ENCODE measurements at regions not wholly inside any gene's neighbourhood (a gene's known extent, or its start where the extent isn't known, plus 50 kb on each side); places are given as distances from the start of the nearest gene placed in this dataset.
"Not testable (repeated sequence)": the region's sequence is repeated elsewhere in the genome, so short reads cannot be mapped to it uniquely, and the experiment has no call there.

- DNase-seq, result no peak
Observed at GRCh38 chr2:175253871-175254270, 72.4 kb upstream of the ATP5MC3 start.

DNA sequence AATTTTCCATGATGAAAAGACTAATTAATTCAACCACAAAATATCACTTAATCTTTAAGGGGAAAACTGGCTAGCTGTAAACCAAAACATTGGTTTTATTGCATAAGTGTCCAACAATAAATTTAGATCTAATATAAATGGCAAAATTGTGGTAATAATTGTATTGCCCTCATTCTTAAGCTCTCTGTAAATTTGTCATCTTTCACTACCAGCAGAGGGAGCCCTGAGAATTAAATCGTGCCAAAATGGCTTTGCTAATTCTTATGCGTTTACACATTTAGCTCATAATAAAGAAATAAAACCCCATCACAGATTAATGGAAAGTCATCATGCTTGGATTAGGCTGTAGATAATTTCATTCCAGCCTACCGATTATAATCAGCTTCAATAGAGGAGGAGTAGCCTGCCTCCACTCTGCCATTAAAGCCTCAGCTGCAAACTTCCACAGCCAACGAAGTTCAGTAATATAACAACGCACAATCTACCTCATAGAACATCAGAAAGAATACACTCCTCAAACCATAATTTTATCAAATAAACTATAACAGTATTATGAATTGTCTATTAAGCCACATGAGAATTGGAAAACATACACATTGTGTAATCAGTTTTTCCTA lies 70.0 kb upstream of the ATP5MC3 start:
- peak; percentile 25 for DNase-seq

DNA sequence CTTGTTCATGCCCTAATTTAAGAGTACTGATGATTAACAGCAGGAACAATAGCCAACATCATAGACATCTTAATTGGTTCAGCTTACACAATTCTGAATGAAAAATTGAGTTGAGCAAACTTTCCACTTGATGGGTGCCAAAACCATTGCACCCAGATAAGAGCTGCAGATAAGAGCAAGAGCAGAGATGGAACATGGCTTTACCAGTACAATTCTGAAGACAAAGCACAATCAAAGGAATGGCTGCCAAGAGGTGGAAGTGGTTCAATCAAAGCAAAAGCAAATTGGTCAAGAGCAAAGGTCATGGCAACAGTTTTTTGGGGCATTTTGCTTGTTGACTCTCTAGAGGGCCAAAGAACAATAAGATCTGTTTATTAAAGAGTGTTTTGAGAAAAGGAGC lies 65.6 kb upstream of the ATP5MC3 start:
- DNase-seq, result no peak

- DNase-seq, result no peak
Observed at GRCh38 chr2:175244697-175245096, 63.2 kb upstream of the ATP5MC3 start.

DNA sequence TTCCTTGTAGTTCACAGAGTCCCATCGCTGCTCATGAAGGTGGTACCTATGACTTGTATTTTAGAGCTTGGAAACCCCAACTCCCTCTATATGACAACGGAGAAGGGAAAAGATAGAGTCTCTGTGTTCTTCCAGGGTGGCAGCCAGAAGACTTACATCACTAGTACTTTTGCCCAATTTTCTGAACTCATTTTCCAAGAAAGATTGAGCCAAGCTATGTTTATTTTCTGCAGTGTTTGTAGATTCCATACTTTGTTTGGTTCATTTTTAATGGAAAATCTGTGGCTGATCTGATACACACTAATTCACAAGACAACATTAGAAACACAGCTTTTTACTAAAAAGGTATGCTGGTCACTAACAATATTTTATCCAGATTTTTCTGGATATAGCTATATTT lies 60.2 kb upstream of the ATP5MC3 start:
- no peak for DNase-seq

GRCh38 chr2:175240033-175240432 lies 58.5 kb upstream of the ATP5MC3 start:
- not testable (repeated sequence) for DNase-seq

- DNase-seq, result no peak
Observed at GRCh38 chr2:175236930-175237329, 55.4 kb upstream of the ATP5MC3 start.

- DNase-seq, result no peak
Observed at GRCh38 chr2:175234650-175235049, 53.1 kb upstream of the ATP5MC3 start.

GRCh38 chr2:175234153-175234552 lies 52.6 kb upstream of the ATP5MC3 start:
- peak; percentile 2 for DNase-seq

DNA sequence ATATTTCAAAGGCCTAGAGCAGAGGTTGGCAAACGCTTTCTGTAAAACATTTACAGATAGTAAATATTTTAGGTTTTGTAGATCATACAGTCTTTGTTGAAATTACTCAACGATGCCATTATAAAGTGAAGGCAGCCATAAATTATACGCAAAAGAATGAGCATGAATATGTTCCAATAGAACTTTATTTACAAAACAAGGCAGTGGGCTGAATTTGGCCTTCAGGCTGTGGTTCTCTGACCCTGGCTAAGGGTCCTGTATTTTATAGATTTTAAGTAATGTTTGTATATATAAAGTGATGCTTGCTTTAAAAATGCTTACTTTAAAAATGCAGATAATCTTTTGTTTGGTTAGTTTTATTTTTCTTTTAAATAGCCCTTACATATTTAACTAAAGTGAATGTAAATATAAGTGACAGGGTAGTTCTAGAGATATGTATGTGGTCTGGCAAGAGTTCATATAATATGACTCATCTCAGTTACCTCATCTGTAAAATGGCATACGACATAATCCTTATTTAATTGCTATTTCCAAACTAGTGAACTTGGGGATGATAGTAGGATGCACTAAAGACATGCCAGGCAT lies 51.7 kb upstream of the ATP5MC3 start:
- no peak for DNase-seq
